ENCODE measurements at regions not wholly inside any gene's neighbourhood (a gene's known extent, or its start where the extent isn't known, plus 50 kb on each side); places are given as distances from the start of the nearest gene placed in this dataset.

- Histone ChIP-seq H3K9me1 (replicated peaks; ENCODE audit: control insufficient read depth, extremely low read depth, insufficient read depth, low read length) (no peaks in the 10 kb centered on the region), H3K27ac (ENCODE audit: insufficient read depth, low read depth, low read length) (no peak overlapping the region), H2AFZ (ENCODE audit: low read depth, low read length) (no peak overlapping the region), H3K27me3 (ENCODE audit: control insufficient read depth in 2 of 2, insufficient read depth in 2 of 2, low read length in 2 of 2) (no peaks in the 10 kb centered on the region), H3K36me3 (ENCODE audit: control insufficient read depth in 2 of 2, extremely low read depth in 1 of 2, insufficient read depth in 2 of 2, low read length in 2 of 2) (no peaks in the 10 kb centered on the region), H3K4me2 (ENCODE audit: insufficient read depth, low read length) (no peak overlapping the region), H3K4me3 (replicated peaks in 1 of 3; ENCODE audit: insufficient read depth in 1 of 3, low read depth in 1 of 3, low read length in 3 of 3) (no peak overlapping the region), H3K9ac (replicated peaks; ENCODE audit: extremely low read depth, insufficient read depth, low read length) (no peak overlapping the region), H3K9me3 (replicated peaks; ENCODE audit: control insufficient read depth, insufficient read depth, low read length) (peaks cover 2% of the 10 kb centered on the region), H3K4me1 (ENCODE audit: control insufficient read depth, extremely low read depth, insufficient read depth, low read length) (no peaks in the 10 kb centered on the region), H3K79me2 (ENCODE audit: control insufficient read depth, insufficient read depth, low read length) (no peaks in the 10 kb centered on the region), H4K20me1 (replicated peaks; ENCODE audit: control insufficient read depth, extremely low read depth, insufficient read depth, low read length) (no peaks in the 10 kb centered on the region)
- DNase-seq (ENCODE audit: low read depth, low spot score): no peak
- CTCF ChIA-PET: no interaction called here
- POLR2A ChIA-PET: no interaction called here
- no peak for TF ChIP-seq FOS (IDR thresholded peaks at IDR 0.05; ENCODE audit: borderline replicate concordance, insufficient read depth, low read length)
- no peak for TF ChIP-seq MYC (IDR thresholded peaks at IDR 0.05; ENCODE audit: low read depth, low read length)
- TF ChIP-seq POLR2A (IDR thresholded peaks at IDR 0.05; ENCODE audit: low read depth, low read length): no peak
- no peak for TF ChIP-seq EZH2 (IDR thresholded peaks at IDR 0.05; ENCODE audit: borderline replicate concordance, low read depth, low read length, severe bottlenecking)
- no peak for TF ChIP-seq GATA2 (IDR thresholded peaks at IDR 0.05; ENCODE audit: insufficient read depth, insufficient read length, low read depth, low read length)
- TF ChIP-seq MAX (IDR thresholded peaks at IDR 0.05; ENCODE audit: insufficient read depth, insufficient read length): no peak
- TF ChIP-seq POLR2AphosphoS5 (IDR thresholded peaks at IDR 0.05; ENCODE audit: insufficient read depth, low read depth, low read length): no peak
- no peak for TF ChIP-seq JUN (IDR thresholded peaks at IDR 0.05; ENCODE audit: borderline replicate concordance, insufficient read depth, insufficient read length, low read depth)
- TF ChIP-seq CTCF (IDR thresholded peaks at IDR 0.05; ENCODE audit: extremely low read depth in 1 of 2, insufficient read depth in 1 of 2, low read depth in 1 of 2, low read length in 2 of 2): no peak
- no peak for FAIRE-seq
- no TSS peak for BruUV-seq (replicated peaks)
- intact Hi-C loops (cut with micrococcal nuclease) (no loop called here), dilution Hi-C loops (cut with MboI; ENCODE audit: extremely low pct_ligation_motif_present, low sequenced_read_pairs) (no loop called here)
Measured at GRCh38 chr14:96681829-96682228, 115.4 kb upstream of the VRK1 start.

Data from endothelial cell of umbilical vein (primary cell).